GM20000 (cell line): ENCODE measurements at regions not wholly inside any gene's neighbourhood (a gene's known extent, or its start where the extent isn't known, plus 50 kb on each side); places are given as distances from the start of the nearest gene placed in this dataset.

ENCODE experiments used
- DNase-seq: peaks from one replicate; pipeline ENCODE4 v3.0.0; 2012; ENCODE audit warnings: low spot score
- CTCF ChIP-seq: IDR thresholded peaks from 2 replicates; pipeline ENCODE4 v1.5.1; 2012; ENCODE audit warnings: mild to moderate bottlenecking, control low read depth; ENCODE audit errors: extremely low read depth, missing control alignments

- TF ChIP-seq CTCF, result no peak
- no peak for DNase-seq
Measured at GRCh38 chr1:72579629-72580028, 297.3 kb upstream of the NEGR1 start.

GRCh38 chr1:72570815-72571214 lies 288.5 kb upstream of the NEGR1 start:
- no peak for TF ChIP-seq CTCF
- no peak for DNase-seq

GRCh38 chr1:72568113-72568512 lies 285.8 kb upstream of the NEGR1 start:
- TF ChIP-seq CTCF, result no peak
- no peak for DNase-seq

GRCh38 chr1:72567521-72567920 lies 285.2 kb upstream of the NEGR1 start:
- no peak for DNase-seq
- no peak for TF ChIP-seq CTCF

- DNase-seq, result no peak
- no peak for TF ChIP-seq CTCF
Measured at GRCh38 chr1:72564749-72565148, 282.4 kb upstream of the NEGR1 start.

GRCh38 chr1:72557446-72558049 lies 275.2 kb upstream of the NEGR1 start:
- no peak for DNase-seq
- no peak for TF ChIP-seq CTCF

- no peak for DNase-seq
- no peak for TF ChIP-seq CTCF
Measured at GRCh38 chr1:72547412-72547811, 265.1 kb upstream of the NEGR1 start.
